ENCODE measurements at regions not wholly inside any gene's neighbourhood (a gene's known extent, or its start where the extent isn't known, plus 50 kb on each side); places are given as distances from the start of the nearest gene placed in this dataset.

DNA sequence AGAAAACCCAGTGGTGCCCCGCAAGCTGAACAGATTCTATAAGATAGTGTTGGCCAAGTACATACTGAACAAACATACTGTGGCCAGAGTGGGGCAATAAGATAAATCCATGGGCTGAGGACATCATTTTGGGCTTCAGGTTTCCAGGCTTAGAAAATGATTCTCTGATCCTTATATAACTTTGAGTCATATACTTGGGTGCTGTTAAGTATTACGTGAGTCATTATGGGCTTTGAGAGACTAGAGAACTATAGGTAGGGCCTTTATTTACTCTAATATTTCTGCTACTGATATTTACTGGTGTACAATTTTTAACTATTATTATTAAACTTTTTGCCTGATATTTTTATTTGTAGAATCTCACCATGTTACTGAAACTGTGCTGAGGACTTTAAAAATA, 586.1 kb downstream of the CENPC start:
- TF ChIP-seq CSDC2 (CRISPR knock-in tag; IDR thresholded peaks at IDR 0.05) (no peak), ISL1 (CRISPR knock-in tag; IDR thresholded peaks at IDR 0.05) (no peak), RARB (CRISPR knock-in tag; IDR thresholded peaks at IDR 0.05) (no peak), ZNF8 (CRISPR knock-in tag; IDR thresholded peaks at IDR 0.05) (no peak), TOX (CRISPR knock-in tag; IDR thresholded peaks at IDR 0.05; ENCODE audit: borderline replicate concordance) (no peak), ESRRG (CRISPR knock-in tag; IDR thresholded peaks at IDR 0.05) (no peak), ZFP3 (CRISPR knock-in tag; IDR thresholded peaks at IDR 0.05) (no peak), GLIS3 (CRISPR knock-in tag; IDR thresholded peaks at IDR 0.05) (no peak), TCF4 (CRISPR knock-in tag; IDR thresholded peaks at IDR 0.05; ENCODE audit: borderline replicate concordance) (no peak), BACH2 (CRISPR knock-in tag; IDR thresholded peaks at IDR 0.05; ENCODE audit: borderline replicate concordance) (no peak), OSR1 (CRISPR knock-in tag; IDR thresholded peaks at IDR 0.05) (no peak), ZNF565 (CRISPR knock-in tag; conservative IDR thresholded peaks at IDR 0.05; ENCODE audit: low read depth) (no peak)
- TF ChIP-seq, protein P1, sequence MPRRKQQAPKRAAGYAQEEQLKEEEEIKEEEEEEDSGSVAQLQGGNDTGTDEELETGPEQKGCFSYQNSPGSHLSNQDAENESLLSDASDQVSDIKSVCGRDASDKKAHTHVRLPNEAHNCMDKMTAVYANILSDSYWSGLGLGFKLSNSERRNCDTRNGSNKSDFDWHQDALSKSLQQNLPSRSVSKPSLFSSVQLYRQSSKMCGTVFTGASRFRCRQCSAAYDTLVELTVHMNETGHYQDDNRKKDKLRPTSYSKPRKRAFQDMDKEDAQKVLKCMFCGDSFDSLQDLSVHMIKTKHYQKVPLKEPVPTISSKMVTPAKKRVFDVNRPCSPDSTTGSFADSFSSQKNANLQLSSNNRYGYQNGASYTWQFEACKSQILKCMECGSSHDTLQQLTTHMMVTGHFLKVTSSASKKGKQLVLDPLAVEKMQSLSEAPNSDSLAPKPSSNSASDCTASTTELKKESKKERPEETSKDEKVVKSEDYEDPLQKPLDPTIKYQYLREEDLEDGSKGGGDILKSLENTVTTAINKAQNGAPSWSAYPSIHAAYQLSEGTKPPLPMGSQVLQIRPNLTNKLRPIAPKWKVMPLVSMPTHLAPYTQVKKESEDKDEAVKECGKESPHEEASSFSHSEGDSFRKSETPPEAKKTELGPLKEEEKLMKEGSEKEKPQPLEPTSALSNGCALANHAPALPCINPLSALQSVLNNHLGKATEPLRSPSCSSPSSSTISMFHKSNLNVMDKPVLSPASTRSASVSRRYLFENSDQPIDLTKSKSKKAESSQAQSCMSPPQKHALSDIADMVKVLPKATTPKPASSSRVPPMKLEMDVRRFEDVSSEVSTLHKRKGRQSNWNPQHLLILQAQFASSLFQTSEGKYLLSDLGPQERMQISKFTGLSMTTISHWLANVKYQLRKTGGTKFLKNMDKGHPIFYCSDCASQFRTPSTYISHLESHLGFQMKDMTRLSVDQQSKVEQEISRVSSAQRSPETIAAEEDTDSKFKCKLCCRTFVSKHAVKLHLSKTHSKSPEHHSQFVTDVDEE (CRISPR knock-in tag; IDR thresholded peaks at IDR 0.05): no peak
- TF ChIP-seq, protein P2, sequence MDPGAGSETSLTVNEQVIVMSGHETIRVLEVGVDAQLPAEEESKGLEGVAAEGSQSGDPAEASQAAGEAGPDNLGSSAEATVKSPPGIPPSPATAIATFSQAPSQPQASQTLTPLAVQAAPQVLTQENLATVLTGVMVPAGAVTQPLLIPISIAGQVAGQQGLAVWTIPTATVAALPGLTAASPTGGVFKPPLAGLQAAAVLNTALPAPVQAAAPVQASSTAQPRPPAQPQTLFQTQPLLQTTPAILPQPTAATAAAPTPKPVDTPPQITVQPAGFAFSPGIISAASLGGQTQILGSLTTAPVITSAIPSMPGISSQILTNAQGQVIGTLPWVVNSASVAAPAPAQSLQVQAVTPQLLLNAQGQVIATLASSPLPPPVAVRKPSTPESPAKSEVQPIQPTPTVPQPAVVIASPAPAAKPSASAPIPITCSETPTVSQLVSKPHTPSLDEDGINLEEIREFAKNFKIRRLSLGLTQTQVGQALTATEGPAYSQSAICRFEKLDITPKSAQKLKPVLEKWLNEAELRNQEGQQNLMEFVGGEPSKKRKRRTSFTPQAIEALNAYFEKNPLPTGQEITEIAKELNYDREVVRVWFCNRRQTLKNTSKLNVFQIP (CRISPR knock-in tag; IDR thresholded peaks at IDR 0.05; ENCODE audit: borderline replicate concordance, low read depth): no peak
- TF ChIP-seq, protein P3, sequence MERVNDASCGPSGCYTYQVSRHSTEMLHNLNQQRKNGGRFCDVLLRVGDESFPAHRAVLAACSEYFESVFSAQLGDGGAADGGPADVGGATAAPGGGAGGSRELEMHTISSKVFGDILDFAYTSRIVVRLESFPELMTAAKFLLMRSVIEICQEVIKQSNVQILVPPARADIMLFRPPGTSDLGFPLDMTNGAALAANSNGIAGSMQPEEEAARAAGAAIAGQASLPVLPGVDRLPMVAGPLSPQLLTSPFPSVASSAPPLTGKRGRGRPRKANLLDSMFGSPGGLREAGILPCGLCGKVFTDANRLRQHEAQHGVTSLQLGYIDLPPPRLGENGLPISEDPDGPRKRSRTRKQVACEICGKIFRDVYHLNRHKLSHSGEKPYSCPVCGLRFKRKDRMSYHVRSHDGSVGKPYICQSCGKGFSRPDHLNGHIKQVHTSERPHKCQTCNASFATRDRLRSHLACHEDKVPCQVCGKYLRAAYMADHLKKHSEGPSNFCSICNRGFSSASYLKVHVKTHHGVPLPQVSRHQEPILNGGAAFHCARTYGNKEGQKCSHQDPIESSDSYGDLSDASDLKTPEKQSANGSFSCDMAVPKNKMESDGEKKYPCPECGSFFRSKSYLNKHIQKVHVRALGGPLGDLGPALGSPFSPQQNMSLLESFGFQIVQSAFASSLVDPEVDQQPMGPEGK (CRISPR knock-in tag; IDR thresholded peaks at IDR 0.05; ENCODE audit: borderline replicate concordance): no peak
- TF ChIP-seq, protein P4, sequence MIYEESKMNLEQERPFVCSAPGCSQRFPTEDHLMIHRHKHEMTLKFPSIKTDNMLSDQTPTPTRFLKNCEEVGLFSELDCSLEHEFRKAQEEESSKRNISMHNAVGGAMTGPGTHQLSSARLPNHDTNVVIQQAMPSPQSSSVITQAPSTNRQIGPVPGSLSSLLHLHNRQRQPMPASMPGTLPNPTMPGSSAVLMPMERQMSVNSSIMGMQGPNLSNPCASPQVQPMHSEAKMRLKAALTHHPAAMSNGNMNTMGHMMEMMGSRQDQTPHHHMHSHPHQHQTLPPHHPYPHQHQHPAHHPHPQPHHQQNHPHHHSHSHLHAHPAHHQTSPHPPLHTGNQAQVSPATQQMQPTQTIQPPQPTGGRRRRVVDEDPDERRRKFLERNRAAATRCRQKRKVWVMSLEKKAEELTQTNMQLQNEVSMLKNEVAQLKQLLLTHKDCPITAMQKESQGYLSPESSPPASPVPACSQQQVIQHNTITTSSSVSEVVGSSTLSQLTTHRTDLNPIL (CRISPR knock-in tag; IDR thresholded peaks at IDR 0.05; ENCODE audit: low read depth): no peak
- ATAC-seq: no peak

DNA sequence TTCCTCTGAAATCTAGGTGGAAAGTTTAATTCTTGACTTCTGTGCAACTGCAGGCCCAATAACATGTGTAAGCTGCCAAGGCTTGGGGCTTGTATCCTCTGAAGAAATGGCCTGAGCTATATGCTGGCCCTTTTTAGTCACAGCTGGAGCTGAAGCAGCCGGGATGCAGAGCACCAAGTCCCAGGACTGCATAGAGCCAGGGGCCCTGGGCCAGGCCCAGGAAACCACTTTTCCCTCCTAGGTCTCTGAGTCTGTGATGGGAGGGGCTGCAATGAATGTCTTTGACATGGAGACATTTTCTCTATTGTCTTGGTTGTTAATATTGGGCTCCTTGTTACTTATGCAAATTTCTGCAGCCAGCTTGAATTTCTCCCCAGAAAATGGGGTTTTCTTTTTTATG, 588.5 kb downstream of the CENPC start:
- TF ChIP-seq ZFP3 (CRISPR knock-in tag; IDR thresholded peaks at IDR 0.05) (no peak), ZFP30 (CRISPR knock-in tag; IDR thresholded peaks at IDR 0.05) (no peak), ESRRG (CRISPR knock-in tag; IDR thresholded peaks at IDR 0.05) (no peak), RARB (CRISPR knock-in tag; IDR thresholded peaks at IDR 0.05) (no peak), ARNTL (CRISPR knock-in tag; IDR thresholded peaks at IDR 0.05; ENCODE audit: borderline replicate concordance, low read depth) (no peak), ZNF8 (CRISPR knock-in tag; IDR thresholded peaks at IDR 0.05) (no peak), GLIS3 (CRISPR knock-in tag; IDR thresholded peaks at IDR 0.05) (no peak), PPARA (CRISPR knock-in tag; IDR thresholded peaks at IDR 0.05; ENCODE audit: borderline replicate concordance) (no peak), SNAI2 (CRISPR knock-in tag; IDR thresholded peaks at IDR 0.05) (no peak), TCF4 (CRISPR knock-in tag; IDR thresholded peaks at IDR 0.05; ENCODE audit: borderline replicate concordance) (no peak), BACH2 (CRISPR knock-in tag; IDR thresholded peaks at IDR 0.05; ENCODE audit: borderline replicate concordance) (no peak), CSDC2 (CRISPR knock-in tag; IDR thresholded peaks at IDR 0.05) (no peak), ZNF565 (CRISPR knock-in tag; conservative IDR thresholded peaks at IDR 0.05; ENCODE audit: low read depth) (no peak), TOX (CRISPR knock-in tag; IDR thresholded peaks at IDR 0.05; ENCODE audit: borderline replicate concordance) (no peak), ISL1 (CRISPR knock-in tag; IDR thresholded peaks at IDR 0.05) (no peak)
- TF ChIP-seq, protein P3 (CRISPR knock-in tag; IDR thresholded peaks at IDR 0.05; ENCODE audit: borderline replicate concordance): no peak
- TF ChIP-seq, protein P4 (CRISPR knock-in tag; IDR thresholded peaks at IDR 0.05; ENCODE audit: low read depth): no peak
- TF ChIP-seq, protein P2 (CRISPR knock-in tag; IDR thresholded peaks at IDR 0.05; ENCODE audit: borderline replicate concordance, low read depth): no peak
- TF ChIP-seq, protein P1 (CRISPR knock-in tag; IDR thresholded peaks at IDR 0.05): no peak
- ATAC-seq: no peak
